ENCODE measurements at regions not wholly inside any gene's neighbourhood (a gene's known extent, or its start where the extent isn't known, plus 50 kb on each side); places are given as distances from the start of the nearest gene placed in this dataset.

- no peak for TF ChIP-seq RFX5 (IDR thresholded peaks at IDR 0.05; ENCODE audit: low read depth, low read length)
- TF ChIP-seq, protein P1, sequence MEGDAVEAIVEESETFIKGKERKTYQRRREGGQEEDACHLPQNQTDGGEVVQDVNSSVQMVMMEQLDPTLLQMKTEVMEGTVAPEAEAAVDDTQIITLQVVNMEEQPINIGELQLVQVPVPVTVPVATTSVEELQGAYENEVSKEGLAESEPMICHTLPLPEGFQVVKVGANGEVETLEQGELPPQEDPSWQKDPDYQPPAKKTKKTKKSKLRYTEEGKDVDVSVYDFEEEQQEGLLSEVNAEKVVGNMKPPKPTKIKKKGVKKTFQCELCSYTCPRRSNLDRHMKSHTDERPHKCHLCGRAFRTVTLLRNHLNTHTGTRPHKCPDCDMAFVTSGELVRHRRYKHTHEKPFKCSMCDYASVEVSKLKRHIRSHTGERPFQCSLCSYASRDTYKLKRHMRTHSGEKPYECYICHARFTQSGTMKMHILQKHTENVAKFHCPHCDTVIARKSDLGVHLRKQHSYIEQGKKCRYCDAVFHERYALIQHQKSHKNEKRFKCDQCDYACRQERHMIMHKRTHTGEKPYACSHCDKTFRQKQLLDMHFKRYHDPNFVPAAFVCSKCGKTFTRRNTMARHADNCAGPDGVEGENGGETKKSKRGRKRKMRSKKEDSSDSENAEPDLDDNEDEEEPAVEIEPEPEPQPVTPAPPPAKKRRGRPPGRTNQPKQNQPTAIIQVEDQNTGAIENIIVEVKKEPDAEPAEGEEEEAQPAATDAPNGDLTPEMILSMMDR (IDR thresholded peaks at IDR 0.05 in 2 of 3, conservative IDR thresholded peaks at IDR 0.05 in 1 of 3; ENCODE audit: control insufficient read depth in 2 of 3, extremely low read depth in 1 of 3, insufficient read depth in 1 of 3, low read depth in 3 of 3, low read length in 3 of 3): no peak
- no peak for TF ChIP-seq EZH2 (IDR thresholded peaks at IDR 0.05; ENCODE audit: borderline replicate concordance, control insufficient read depth, low read depth, low read length)
- TF ChIP-seq EED (IDR thresholded peaks at IDR 0.05; ENCODE audit: low read depth): no peak
- TF ChIP-seq NR2C2 (IDR thresholded peaks at IDR 0.05; ENCODE audit: borderline replicate concordance, control insufficient read depth, insufficient read length, low read depth): no peak
- no peak for TF ChIP-seq USF2 (IDR thresholded peaks at IDR 0.05; ENCODE audit: borderline replicate concordance, low read depth, low read length)
- TF ChIP-seq, protein P2, sequence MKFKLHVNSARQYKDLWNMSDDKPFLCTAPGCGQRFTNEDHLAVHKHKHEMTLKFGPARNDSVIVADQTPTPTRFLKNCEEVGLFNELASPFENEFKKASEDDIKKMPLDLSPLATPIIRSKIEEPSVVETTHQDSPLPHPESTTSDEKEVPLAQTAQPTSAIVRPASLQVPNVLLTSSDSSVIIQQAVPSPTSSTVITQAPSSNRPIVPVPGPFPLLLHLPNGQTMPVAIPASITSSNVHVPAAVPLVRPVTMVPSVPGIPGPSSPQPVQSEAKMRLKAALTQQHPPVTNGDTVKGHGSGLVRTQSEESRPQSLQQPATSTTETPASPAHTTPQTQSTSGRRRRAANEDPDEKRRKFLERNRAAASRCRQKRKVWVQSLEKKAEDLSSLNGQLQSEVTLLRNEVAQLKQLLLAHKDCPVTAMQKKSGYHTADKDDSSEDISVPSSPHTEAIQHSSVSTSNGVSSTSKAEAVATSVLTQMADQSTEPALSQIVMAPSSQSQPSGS (IDR thresholded peaks at IDR 0.05; ENCODE audit: low read length): no peak
- TF ChIP-seq, protein P3, sequence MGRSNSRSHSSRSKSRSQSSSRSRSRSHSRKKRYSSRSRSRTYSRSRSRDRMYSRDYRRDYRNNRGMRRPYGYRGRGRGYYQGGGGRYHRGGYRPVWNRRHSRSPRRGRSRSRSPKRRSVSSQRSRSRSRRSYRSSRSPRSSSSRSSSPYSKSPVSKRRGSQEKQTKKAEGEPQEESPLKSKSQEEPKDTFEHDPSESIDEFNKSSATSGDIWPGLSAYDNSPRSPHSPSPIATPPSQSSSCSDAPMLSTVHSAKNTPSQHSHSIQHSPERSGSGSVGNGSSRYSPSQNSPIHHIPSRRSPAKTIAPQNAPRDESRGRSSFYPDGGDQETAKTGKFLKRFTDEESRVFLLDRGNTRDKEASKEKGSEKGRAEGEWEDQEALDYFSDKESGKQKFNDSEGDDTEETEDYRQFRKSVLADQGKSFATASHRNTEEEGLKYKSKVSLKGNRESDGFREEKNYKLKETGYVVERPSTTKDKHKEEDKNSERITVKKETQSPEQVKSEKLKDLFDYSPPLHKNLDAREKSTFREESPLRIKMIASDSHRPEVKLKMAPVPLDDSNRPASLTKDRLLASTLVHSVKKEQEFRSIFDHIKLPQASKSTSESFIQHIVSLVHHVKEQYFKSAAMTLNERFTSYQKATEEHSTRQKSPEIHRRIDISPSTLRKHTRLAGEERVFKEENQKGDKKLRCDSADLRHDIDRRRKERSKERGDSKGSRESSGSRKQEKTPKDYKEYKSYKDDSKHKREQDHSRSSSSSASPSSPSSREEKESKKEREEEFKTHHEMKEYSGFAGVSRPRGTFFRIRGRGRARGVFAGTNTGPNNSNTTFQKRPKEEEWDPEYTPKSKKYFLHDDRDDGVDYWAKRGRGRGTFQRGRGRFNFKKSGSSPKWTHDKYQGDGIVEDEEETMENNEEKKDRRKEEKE (IDR thresholded peaks at IDR 0.05): no peak
- no peak for TF ChIP-seq ZSCAN29 (IDR thresholded peaks at IDR 0.05)
- no peak for TF ChIP-seq EGR1 (IDR thresholded peaks at IDR 0.05; ENCODE audit: borderline replicate concordance in 1 of 2, low read depth in 2 of 2, low read length in 2 of 2)
- TF ChIP-seq TCF12 (IDR thresholded peaks at IDR 0.05; ENCODE audit: low read depth, low read length): no peak
Observed at GRCh38 chr7:41217306-41217705, 485.6 kb downstream of the INHBA start.

All from GM12878 (cell line).